ENCODE measurements at regions not wholly inside any gene's neighbourhood (a gene's known extent, or its start where the extent isn't known, plus 50 kb on each side); places are given as distances from the start of the nearest gene placed in this dataset.

DNA sequence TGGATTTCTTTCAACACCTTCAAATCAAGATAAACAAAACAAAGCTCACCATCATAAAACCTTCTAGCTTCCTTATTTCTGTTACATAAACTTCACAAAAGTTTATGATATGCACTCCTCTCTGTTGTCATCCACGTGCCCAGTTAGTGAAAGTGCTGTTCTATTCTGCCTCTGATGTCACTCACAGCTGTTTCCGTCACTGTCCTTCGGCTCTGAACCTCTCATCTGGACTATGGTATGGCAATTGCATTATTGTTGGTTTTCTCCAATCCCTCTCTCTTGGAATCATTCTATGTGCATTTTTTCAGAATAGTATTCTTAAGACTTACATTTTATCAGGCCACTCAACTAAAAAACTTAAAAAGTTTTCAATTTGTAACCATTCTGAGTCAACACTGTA lies 264.2 kb upstream of the DAPK1 start:
- ATAC-seq (ENCODE audit: low read depth) (no peak), DNase-seq (ENCODE audit: low spot score) (no peak)
- Histone ChIP-seq H3K27ac (ENCODE audit: poor library complexity, severe bottlenecking) (no peak overlapping the region), H3K9me3 (ENCODE audit: severe bottlenecking) (no peaks in the 10 kb centered on the region), H3K4me3 (ENCODE audit: severe bottlenecking) (no peak overlapping the region), H3K4me1 (ENCODE audit: insufficient read depth, poor library complexity, severe bottlenecking) (no peaks in the 10 kb centered on the region), H3K36me3 (ENCODE audit: low read depth) (no peaks in the 10 kb centered on the region), H3K27me3 (ENCODE audit: insufficient read depth, poor library complexity, severe bottlenecking) (no peaks in the 10 kb centered on the region)
- TF ChIP-seq, protein P1, sequence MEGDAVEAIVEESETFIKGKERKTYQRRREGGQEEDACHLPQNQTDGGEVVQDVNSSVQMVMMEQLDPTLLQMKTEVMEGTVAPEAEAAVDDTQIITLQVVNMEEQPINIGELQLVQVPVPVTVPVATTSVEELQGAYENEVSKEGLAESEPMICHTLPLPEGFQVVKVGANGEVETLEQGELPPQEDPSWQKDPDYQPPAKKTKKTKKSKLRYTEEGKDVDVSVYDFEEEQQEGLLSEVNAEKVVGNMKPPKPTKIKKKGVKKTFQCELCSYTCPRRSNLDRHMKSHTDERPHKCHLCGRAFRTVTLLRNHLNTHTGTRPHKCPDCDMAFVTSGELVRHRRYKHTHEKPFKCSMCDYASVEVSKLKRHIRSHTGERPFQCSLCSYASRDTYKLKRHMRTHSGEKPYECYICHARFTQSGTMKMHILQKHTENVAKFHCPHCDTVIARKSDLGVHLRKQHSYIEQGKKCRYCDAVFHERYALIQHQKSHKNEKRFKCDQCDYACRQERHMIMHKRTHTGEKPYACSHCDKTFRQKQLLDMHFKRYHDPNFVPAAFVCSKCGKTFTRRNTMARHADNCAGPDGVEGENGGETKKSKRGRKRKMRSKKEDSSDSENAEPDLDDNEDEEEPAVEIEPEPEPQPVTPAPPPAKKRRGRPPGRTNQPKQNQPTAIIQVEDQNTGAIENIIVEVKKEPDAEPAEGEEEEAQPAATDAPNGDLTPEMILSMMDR (IDR thresholded peaks at IDR 0.05; ENCODE audit: poor library complexity, severe bottlenecking), result no peak

- no peaks in the 10 kb centered on the region for H3K4me1 ChIP-seq (ENCODE audit: insufficient read depth, poor library complexity, severe bottlenecking)
- TF ChIP-seq, protein P1 (IDR thresholded peaks at IDR 0.05; ENCODE audit: poor library complexity, severe bottlenecking), result no peak
- H3K4me3 ChIP-seq (ENCODE audit: severe bottlenecking), result no peak overlapping the region
- no peak overlapping the region for H3K27ac ChIP-seq (ENCODE audit: poor library complexity, severe bottlenecking)
- H3K36me3 ChIP-seq (ENCODE audit: low read depth), result no peaks in the 10 kb centered on the region
- DNase-seq (ENCODE audit: low spot score), result no peak
- no peaks in the 10 kb centered on the region for H3K27me3 ChIP-seq (ENCODE audit: insufficient read depth, poor library complexity, severe bottlenecking)
- no peak for ATAC-seq (ENCODE audit: low read depth)
- H3K9me3 ChIP-seq (ENCODE audit: severe bottlenecking), result no peaks in the 10 kb centered on the region
Measured at GRCh38 chr9:87233899-87234455, 263.7 kb upstream of the DAPK1 start.

DNA sequence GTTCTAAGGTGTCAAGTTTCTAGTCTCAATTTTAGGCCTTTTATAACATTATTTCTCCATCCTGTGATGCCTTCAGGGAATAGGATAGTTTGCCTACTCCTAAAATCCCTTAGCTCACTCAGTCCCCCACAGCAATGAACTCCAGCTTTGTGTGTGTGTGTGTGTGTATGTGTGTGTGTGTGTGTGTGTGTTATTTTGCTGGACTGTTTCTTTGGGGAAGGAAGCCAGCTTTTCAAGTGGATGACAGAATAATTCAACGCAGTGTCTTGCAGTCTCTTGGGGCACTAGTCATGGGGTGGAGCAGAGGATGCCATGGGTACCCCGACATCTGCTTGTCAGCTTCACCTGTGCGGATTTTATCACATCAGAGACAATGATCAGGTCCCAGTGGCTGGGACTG lies 262.8 kb upstream of the DAPK1 start:
- Histone ChIP-seq H3K27me3 (ENCODE audit: insufficient read depth, poor library complexity, severe bottlenecking) (no peaks in the 10 kb centered on the region), H3K36me3 (ENCODE audit: low read depth) (no peaks in the 10 kb centered on the region), H3K27ac (ENCODE audit: poor library complexity, severe bottlenecking) (no peak overlapping the region), H3K9me3 (ENCODE audit: severe bottlenecking) (no peaks in the 10 kb centered on the region), H3K4me3 (ENCODE audit: severe bottlenecking) (no peak overlapping the region), H3K4me1 (ENCODE audit: insufficient read depth, poor library complexity, severe bottlenecking) (no peaks in the 10 kb centered on the region)
- no peak for ATAC-seq (ENCODE audit: low read depth)
- TF ChIP-seq, protein P1 (IDR thresholded peaks at IDR 0.05; ENCODE audit: poor library complexity, severe bottlenecking), result no peak
- no peak for DNase-seq (ENCODE audit: low spot score)

DNA sequence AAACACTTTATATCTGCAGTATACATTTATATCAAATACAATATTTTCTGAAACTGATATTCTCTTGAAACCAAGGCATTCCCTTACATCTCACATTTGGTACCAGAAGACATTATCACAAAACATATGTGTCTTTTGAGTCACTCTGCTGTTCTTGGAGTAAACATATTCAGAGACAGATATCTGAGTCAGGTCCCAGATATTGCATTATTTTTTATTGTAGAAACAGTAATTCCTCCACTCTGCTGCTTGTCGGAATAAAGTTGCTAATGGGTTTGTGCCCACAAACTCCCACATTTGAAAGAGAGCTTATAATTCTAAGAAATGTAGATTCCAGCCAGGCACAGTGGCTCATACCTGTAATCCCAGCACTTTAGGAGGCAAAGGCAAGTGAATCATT lies 261.1 kb upstream of the DAPK1 start:
- Histone ChIP-seq H3K4me1 (ENCODE audit: insufficient read depth, poor library complexity, severe bottlenecking) (no peaks in the 10 kb centered on the region), H3K27ac (ENCODE audit: poor library complexity, severe bottlenecking) (no peak overlapping the region), H3K9me3 (ENCODE audit: severe bottlenecking) (no peaks in the 10 kb centered on the region), H3K4me3 (ENCODE audit: severe bottlenecking) (no peak overlapping the region), H3K36me3 (ENCODE audit: low read depth) (no peaks in the 10 kb centered on the region), H3K27me3 (ENCODE audit: insufficient read depth, poor library complexity, severe bottlenecking) (no peaks in the 10 kb centered on the region)
- TF ChIP-seq, protein P1 (IDR thresholded peaks at IDR 0.05; ENCODE audit: poor library complexity, severe bottlenecking), result no peak
- ATAC-seq (ENCODE audit: low read depth), result no peak
- DNase-seq (ENCODE audit: low spot score), result no peak

- Histone ChIP-seq H3K36me3 (ENCODE audit: low read depth) (no peaks in the 10 kb centered on the region), H3K4me1 (ENCODE audit: insufficient read depth, poor library complexity, severe bottlenecking) (no peaks in the 10 kb centered on the region), H3K27me3 (ENCODE audit: insufficient read depth, poor library complexity, severe bottlenecking) (no peaks in the 10 kb centered on the region), H3K4me3 (ENCODE audit: severe bottlenecking) (no peak overlapping the region), H3K9me3 (ENCODE audit: severe bottlenecking) (no peaks in the 10 kb centered on the region), H3K27ac (ENCODE audit: poor library complexity, severe bottlenecking) (no peak overlapping the region)
- no peak for ATAC-seq (ENCODE audit: low read depth)
- DNase-seq (ENCODE audit: low spot score), result no peak
- TF ChIP-seq, protein P1 (IDR thresholded peaks at IDR 0.05; ENCODE audit: poor library complexity, severe bottlenecking), result no peak
Measured at GRCh38 chr9:87237336-87237735, 260.3 kb upstream of the DAPK1 start.

Measured in RWPE2 (cell line).